Left ventricle myocardium inferior (tissue), 1 donor: ENCODE measurements at regions not wholly inside any gene's neighbourhood (a gene's known extent, or its start where the extent isn't known, plus 50 kb on each side); places are given as distances from the start of the nearest gene placed in this dataset.

Experiments used
- DNase-seq: peaks from one replicate; pipeline ENCODE4 v3.0.0-alpha.2; 2020
- H3K27ac ChIP-seq: fragments of 200-600 bp; replicated peaks from 2 replicates; pipeline ENCODE4 v1.8.0; 2021
- H3K27me3 ChIP-seq: fragments of 200-600 bp; 2 replicates; pipeline ENCODE4 v1.8.0; 2021; ENCODE audit warnings: low read depth
- H3K36me3 ChIP-seq: fragments of 200-600 bp; 2 replicates; pipeline ENCODE4 v1.8.0; 2021
- H3K4me1 ChIP-seq: fragments of 200-600 bp; 2 replicates; pipeline ENCODE4 v1.8.0; 2021
- H3K4me3 ChIP-seq: fragments of 200-600 bp; 2 replicates; pipeline ENCODE4 v1.8.0; 2021; ENCODE audit warnings: mild to moderate bottlenecking, moderate library complexity
- H3K9me3 ChIP-seq: fragments of 200-600 bp; replicated peaks from 2 replicates; pipeline ENCODE4 v1.8.0; 2021
- intact Hi-C: fragments of 100-400 bp; cut with micrococcal nuclease; formaldehyde crosslinking; loops from one replicate; pipeline ENCODE4 v1.11.0; 2022
- TF ChIP-seq, protein P1 (sequence below): fragments of 200-600 bp; IDR thresholded peaks from 2 replicates; pipeline ENCODE4 v1.8.0; 2021; ENCODE audit warnings: antibody characterized with exemption, mild to moderate bottlenecking, borderline replicate concordance
- donor health status: DM: no; HTN: yes; CAD: no; lungs with severe emphysema.

DNA sequence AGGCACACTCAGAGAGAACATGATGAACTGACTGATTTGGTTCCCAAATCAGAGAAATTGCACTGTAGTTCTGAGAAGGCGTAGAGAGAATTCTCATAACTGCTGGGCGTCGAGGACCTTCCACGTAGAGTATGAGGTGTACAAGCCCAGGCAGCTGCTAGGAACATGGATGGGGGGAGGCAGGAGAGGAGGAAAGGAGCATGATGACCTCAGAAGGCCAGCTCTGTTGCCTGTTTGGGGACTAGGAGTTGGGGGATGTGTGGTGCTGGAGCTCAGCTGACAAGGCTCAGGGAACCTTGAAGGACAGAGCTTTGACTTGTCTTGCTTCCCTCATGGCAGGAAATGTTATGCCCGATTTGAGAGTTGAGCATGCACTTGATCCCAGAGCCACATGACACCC, 485.4 kb downstream of the IRX1 start:
- Histone ChIP-seq H3K4me1 (no peaks in the 10 kb centered on the region), H3K4me3 (no peak overlapping the region), H3K27me3 (peaks cover 5% of the 10 kb centered on the region), H3K36me3 (no peaks in the 10 kb centered on the region), H3K27ac (no peak overlapping the region), H3K9me3 (no peaks in the 10 kb centered on the region)
- DNase-seq = no peak
- TF ChIP-seq, protein P1, sequence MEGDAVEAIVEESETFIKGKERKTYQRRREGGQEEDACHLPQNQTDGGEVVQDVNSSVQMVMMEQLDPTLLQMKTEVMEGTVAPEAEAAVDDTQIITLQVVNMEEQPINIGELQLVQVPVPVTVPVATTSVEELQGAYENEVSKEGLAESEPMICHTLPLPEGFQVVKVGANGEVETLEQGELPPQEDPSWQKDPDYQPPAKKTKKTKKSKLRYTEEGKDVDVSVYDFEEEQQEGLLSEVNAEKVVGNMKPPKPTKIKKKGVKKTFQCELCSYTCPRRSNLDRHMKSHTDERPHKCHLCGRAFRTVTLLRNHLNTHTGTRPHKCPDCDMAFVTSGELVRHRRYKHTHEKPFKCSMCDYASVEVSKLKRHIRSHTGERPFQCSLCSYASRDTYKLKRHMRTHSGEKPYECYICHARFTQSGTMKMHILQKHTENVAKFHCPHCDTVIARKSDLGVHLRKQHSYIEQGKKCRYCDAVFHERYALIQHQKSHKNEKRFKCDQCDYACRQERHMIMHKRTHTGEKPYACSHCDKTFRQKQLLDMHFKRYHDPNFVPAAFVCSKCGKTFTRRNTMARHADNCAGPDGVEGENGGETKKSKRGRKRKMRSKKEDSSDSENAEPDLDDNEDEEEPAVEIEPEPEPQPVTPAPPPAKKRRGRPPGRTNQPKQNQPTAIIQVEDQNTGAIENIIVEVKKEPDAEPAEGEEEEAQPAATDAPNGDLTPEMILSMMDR = no peak
- intact Hi-C loops = no loop called here

DNA sequence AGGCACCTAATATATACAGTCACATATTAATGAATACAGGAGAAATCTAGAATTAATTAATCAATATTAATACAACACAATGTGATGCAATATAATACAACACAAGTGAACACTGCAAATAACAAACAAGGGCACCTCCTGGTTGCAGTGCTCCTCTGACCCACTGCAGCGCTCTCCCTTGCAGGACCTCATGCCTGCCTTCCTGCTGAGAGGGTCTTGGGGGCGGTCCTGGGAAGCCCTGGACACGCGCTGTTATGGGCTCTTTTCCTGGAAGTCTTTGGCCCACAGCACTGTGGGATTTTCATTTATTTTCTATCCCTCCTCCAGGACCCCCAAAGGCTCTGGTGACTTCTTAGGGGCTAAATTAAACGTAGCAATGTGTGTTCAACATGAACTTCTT, 485.8 kb downstream of the IRX1 start:
- Histone ChIP-seq H3K4me1 (no peaks in the 10 kb centered on the region), H3K4me3 (no peak overlapping the region), H3K27ac (no peak overlapping the region), H3K9me3 (no peaks in the 10 kb centered on the region), H3K27me3 (peaks cover 5% of the 10 kb centered on the region), H3K36me3 (no peaks in the 10 kb centered on the region)
- intact Hi-C loops = no loop called here
- TF ChIP-seq, protein P1 = no peak
- no peak for DNase-seq

DNA sequence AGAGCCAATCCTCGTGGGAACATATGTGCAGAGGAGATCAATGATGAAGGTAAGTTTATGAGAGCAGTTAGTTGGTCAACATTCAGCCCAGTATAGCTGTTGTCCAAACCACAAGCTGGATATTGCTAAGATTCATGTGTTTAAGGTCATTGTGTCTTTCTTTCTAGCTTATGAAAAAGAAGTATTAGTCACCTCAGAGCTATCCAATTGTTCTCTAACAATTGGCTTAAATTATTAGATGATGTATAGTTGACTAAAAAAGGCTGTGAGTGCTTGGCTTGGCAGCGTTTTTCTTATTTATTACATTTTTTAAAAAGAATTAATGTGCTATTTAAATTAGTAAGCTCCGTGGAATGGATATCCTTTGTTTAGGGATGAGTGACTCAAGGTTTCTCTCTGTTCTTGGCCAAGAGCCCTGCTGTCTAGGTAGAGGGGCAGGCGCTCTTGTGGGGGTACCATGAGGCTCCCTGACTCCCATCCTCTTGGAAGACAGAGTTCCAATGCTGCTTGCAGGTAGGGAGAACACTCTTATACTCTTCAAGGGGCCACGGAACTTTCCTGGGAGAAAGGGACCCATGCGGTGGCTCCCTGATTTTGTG, 487.4 kb downstream of the IRX1 start:
- Histone ChIP-seq H3K27ac (no peak overlapping the region), H3K9me3 (no peaks in the 10 kb centered on the region), H3K36me3 (no peaks in the 10 kb centered on the region), H3K4me3 (no peak overlapping the region), H3K27me3 (peaks cover 5% of the 10 kb centered on the region), H3K4me1 (no peaks in the 10 kb centered on the region)
- intact Hi-C loops = no loop called here
- no peak for DNase-seq
- TF ChIP-seq, protein P1 = no peak

DNA sequence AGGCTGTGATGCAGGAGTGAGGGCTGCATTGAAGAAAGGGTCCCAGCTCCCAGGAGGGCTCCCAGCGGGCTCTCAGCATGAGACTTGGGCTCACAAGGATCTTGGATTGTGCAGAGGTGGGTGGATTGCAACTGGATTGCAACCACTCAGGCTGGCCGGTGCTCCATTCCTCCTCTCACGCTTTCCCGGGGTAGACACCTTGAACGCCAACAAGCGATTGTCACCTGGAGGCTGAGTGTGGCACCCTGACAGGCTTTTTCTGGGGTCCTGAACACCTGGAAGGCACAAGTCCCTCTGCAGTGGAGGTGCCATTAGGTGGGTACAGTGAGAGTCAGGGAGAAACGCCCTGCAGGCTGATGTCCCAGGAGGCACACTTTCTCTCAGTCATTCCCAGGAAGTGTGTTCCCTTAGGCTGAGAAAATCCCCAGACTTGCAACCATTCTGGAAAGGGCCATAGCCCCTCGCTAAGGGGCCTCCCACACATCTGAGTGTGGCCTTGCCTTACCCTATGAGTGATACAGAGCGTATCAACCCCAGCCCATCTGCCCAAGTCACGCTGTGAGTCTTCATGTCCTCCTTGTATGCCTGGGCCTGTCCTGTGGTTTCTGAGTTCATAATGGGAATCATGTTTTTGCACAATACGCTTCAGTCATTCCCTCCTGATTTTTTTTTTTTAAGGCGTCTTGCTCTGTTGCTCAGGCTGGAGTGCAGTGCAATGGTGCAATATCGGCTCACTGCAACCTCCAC, 488.1 kb downstream of the IRX1 start:
- intact Hi-C loops = no loop called here

DNA sequence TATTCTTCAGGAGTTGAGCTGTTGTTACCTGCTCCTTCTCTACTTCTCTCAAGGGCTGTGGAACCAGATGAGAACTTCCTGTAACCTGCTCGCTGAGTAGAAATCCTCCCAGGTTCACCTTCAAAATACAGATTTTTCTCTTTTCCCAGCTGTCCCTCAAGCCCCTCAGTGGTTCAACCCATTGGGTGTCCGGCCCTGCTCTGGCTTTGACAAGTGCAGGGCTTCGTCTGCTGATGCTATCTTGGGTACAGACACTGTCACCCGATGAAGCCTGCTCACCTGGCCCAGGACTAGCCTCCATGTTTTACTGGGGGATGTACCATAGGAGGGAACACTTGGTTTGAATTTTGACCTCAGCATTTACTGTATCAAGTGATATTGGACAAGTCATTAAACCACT, 490.4 kb downstream of the IRX1 start:
- no peaks in the 10 kb centered on the region for H3K4me1 ChIP-seq
- DNase-seq = no peak
- TF ChIP-seq, protein P1 = no peak
- no peak overlapping the region for H3K27ac ChIP-seq
- H3K9me3 ChIP-seq = no peaks in the 10 kb centered on the region
- no peaks in the 10 kb centered on the region for H3K36me3 ChIP-seq
- no peak overlapping the region for H3K4me3 ChIP-seq
- peaks cover 5% of the 10 kb centered on the region for H3K27me3 ChIP-seq
- intact Hi-C loops = no loop called here

More for the DNA sequence above, 488.1 kb downstream of the IRX1 start:
- no peaks in the 10 kb centered on the region for H3K4me1 ChIP-seq
- TF ChIP-seq, protein P1 = no peak
- H3K27me3 ChIP-seq = peaks cover 5% of the 10 kb centered on the region
- H3K4me3 ChIP-seq = no peak overlapping the region
- H3K9me3 ChIP-seq = no peaks in the 10 kb centered on the region
- DNase-seq = no peak
- H3K27ac ChIP-seq = no peak overlapping the region
- no peaks in the 10 kb centered on the region for H3K36me3 ChIP-seq
